ENCODE measurements at regions not wholly inside any gene's neighbourhood (a gene's known extent, or its start where the extent isn't known, plus 50 kb on each side); places are given as distances from the start of the nearest gene placed in this dataset.

- no peak for TF ChIP-seq CTCF (conservative IDR thresholded peaks at IDR 0.05)
- no peak for TF ChIP-seq ZFX (IDR thresholded peaks at IDR 0.05)
These were observed 361.6 kb downstream of the GRIA2 start for GRCh38 chr4:157582141-157582540.

Measured in C4-2B (cell line).